HG03139 (cell line): ENCODE measurements at regions not wholly inside any gene's neighbourhood (a gene's known extent, or its start where the extent isn't known, plus 50 kb on each side); places are given as distances from the start of the nearest gene placed in this dataset.
"Not testable (repeated sequence)": the region's sequence is repeated elsewhere in the genome, so short reads cannot be mapped to it uniquely, and the experiment has no call there.

Experiments used
- ATAC-seq: cut with Tn5 transposase; IDR thresholded peaks from one replicate; pipeline ENCODE4 v1.9.1; 2021; ENCODE audit not compliant: unreplicated experiment

- ATAC-seq, result no peak
These were observed 380.3 kb downstream of the PREX1 start for GRCh38 chr20:48447456-48447855.

GRCh38 chr20:48445827-48446226, 382.0 kb downstream of the PREX1 start:
- ATAC-seq, result no peak

- ATAC-seq, result no peak
These were observed 383.6 kb downstream of the PREX1 start for GRCh38 chr20:48444249-48444648.

GRCh38 chr20:48440916-48441315, 386.9 kb downstream of the PREX1 start:
- ATAC-seq, result no peak

GRCh38 chr20:48440261-48440660, 387.5 kb downstream of the PREX1 start:
- ATAC-seq, result not testable (repeated sequence)

GRCh38 chr20:48437146-48437545, 390.7 kb downstream of the PREX1 start:
- no peak for ATAC-seq

- not testable (repeated sequence) for ATAC-seq
These were observed 391.2 kb downstream of the PREX1 start for GRCh38 chr20:48436609-48437008.

- no peak for ATAC-seq
These were observed 394.6 kb downstream of the PREX1 start for GRCh38 chr20:48433178-48433577.

- no peak for ATAC-seq
These were observed 395.3 kb downstream of the PREX1 start for GRCh38 chr20:48432494-48432832.

GRCh38 chr20:48431653-48432493, 395.9 kb downstream of the PREX1 start:
- ATAC-seq, result no peak

- ATAC-seq, result no peak
These were observed 401.2 kb downstream of the PREX1 start for GRCh38 chr20:48426630-48427029.

GRCh38 chr20:48425817-48426612, 401.8 kb downstream of the PREX1 start:
- no peak for ATAC-seq

GRCh38 chr20:48425321-48425720, 402.5 kb downstream of the PREX1 start:
- no peak for ATAC-seq

GRCh38 chr20:48422242-48422960, 405.4 kb downstream of the PREX1 start:
- no peak for ATAC-seq

GRCh38 chr20:48421547-48421946, 406.3 kb downstream of the PREX1 start:
- no peak for ATAC-seq

GRCh38 chr20:48420176-48420575, 407.6 kb downstream of the PREX1 start:
- no peak for ATAC-seq

- no peak for ATAC-seq
These were observed 408.6 kb downstream of the PREX1 start for GRCh38 chr20:48419173-48419572.

- no peak for ATAC-seq
These were observed 411.8 kb downstream of the PREX1 start for GRCh38 chr20:48416002-48416401.

GRCh38 chr20:48414786-48415185, 413.0 kb downstream of the PREX1 start:
- no peak for ATAC-seq

- no peak for ATAC-seq
These were observed 415.8 kb downstream of the PREX1 start for GRCh38 chr20:48411919-48412522.

GRCh38 chr20:48411245-48411644, 416.6 kb downstream of the PREX1 start:
- ATAC-seq, result no peak
